Activated CD4-positive, alpha-beta memory T cell treated with anti-CD3 and anti-CD28 coated beads for 36 hours (primary cell): ENCODE measurements at regions not wholly inside any gene's neighbourhood (a gene's known extent, or its start where the extent isn't known, plus 50 kb on each side); places are given as distances from the start of the nearest gene placed in this dataset.

ENCODE experiments used
- CTCF ChIA-PET: fragments of 350-600 bp; sonication (Branson Sonifier 250); formaldehyde crosslinking; loops from one replicate; lab custom pipeline; 2021; ENCODE audit warnings: antibody characterized with exemption, inconsistent platforms; lab: Charles Lee
- POLR2A ChIA-PET: fragments of 350-600 bp; sonication (Branson Sonifier 250); formaldehyde crosslinking; loops from one replicate; lab custom pipeline; 2021; ENCODE audit warnings: antibody characterized with exemption; lab: Charles Lee
- DNase-seq: peaks from one replicate; pipeline ENCODE4 v3.0.0-alpha.2; 2020
- H3K27ac Mint-ChIP-seq: one replicate; pipeline ENCODE4 v1.8.0; 2021; ENCODE audit warnings: mixed read lengths
- H3K27me3 Mint-ChIP-seq: one replicate; pipeline ENCODE4 v1.8.0; 2021; ENCODE audit warnings: mixed read lengths
- H3K36me3 Mint-ChIP-seq: one replicate; pipeline ENCODE4 v1.8.0; 2021; ENCODE audit warnings: mixed read lengths
- H3K4me1 Mint-ChIP-seq: one replicate; pipeline ENCODE4 v1.8.0; 2021; ENCODE audit warnings: low read depth, mixed read lengths
- H3K4me3 Mint-ChIP-seq: one replicate; pipeline ENCODE4 v1.8.0; 2021; ENCODE audit warnings: mild to moderate bottlenecking, mixed read lengths
- H3K9me3 Mint-ChIP-seq: one replicate; pipeline ENCODE4 v1.8.0; 2021; ENCODE audit warnings: mixed read lengths
- intact Hi-C: fragments of 100-400 bp; cut with micrococcal nuclease; formaldehyde crosslinking; loops from one replicate; pipeline ENCODE4 v1.15.1; 2023

DNA sequence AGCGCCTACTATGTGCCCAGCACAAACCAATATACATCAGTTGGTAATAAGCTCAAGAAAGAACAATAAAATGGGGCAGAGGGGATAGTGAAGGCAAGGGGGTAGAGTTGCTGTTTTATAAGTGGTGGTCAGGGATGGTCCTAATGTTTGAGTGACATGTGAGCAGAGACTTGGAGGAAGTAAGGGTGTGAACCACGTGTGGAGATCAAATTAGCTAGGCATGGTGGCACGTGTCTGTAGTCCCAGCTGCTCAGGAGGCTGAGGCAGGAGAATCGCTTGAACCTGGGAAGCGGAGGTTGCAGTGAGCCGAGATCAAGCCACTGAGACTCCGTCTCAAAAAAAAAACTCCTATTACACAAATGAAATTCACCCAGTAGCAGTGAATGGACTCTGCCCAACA lies 56.5 kb downstream of the IRX6 start:
- intact Hi-C loops, result no loop called here
- DNase-seq, result no peak
- CTCF ChIA-PET, result no interaction called here

DNA sequence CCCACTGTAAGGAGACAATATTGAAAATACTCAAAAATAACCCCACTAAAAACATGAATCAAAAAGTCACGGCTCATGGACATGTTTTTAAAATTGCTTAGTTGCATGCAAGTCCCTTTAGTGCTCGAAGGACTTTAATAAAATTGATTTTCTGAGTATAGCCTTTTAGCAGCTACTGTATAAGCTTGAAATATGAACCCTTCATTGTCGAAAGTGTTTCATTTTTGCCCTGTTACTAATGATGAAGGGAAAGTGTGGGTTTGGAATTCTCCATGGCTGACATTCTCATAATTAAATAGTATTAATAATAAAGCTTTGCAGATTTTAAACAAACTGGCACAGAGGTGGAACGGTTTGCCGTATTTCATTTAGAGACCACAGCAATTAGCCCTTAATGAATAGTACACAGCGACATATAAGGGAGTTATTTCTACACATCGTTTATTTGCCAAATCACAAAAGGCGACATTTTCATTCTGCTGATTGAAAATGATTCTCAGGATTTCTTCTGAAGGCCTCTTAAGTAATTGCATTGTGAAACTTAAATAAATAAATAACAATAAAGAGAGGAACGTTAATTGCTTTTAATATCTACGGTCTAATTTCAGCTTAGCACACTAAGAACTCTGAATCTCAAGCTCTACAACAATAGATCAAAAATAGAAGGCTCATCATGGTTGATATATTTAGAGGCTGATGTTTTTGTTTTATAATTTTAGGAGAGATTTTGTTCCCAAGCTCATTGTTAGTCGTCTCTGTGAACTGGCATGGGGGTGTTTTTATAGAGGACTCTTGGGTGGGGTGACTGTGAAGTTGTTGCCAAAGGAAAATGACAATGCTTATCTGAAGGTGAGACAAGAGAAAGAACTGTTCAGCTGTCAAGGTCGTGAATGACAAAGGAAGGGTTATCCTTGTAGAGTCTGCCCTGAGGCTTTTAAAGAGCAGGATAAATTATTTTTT lies 60.6 kb downstream of the IRX6 start:
- Mint-ChIP-seq H3K4me1 (no peaks in the 10 kb centered on the region), H3K36me3 (no peaks in the 10 kb centered on the region), H3K27me3 (peaks cover 6% of the 10 kb centered on the region), H3K4me3 (no peak overlapping the region), H3K9me3 (no peaks in the 10 kb centered on the region), H3K27ac (no peak overlapping the region)
- intact Hi-C loops, result no loop called here
- DNase-seq, result no peak
- ChIA-PET POLR2A (no interaction called here), CTCF (no interaction called here)

More for the DNA sequence above, 56.5 kb downstream of the IRX6 start:
- H3K4me1 Mint-ChIP-seq, result no peaks in the 10 kb centered on the region
- POLR2A ChIA-PET, result no interaction called here
- peaks cover 6% of the 10 kb centered on the region for H3K27me3 Mint-ChIP-seq
- H3K27ac Mint-ChIP-seq, result no peak overlapping the region
- no peaks in the 10 kb centered on the region for H3K36me3 Mint-ChIP-seq
- no peak overlapping the region for H3K4me3 Mint-ChIP-seq
- no peaks in the 10 kb centered on the region for H3K9me3 Mint-ChIP-seq

DNA sequence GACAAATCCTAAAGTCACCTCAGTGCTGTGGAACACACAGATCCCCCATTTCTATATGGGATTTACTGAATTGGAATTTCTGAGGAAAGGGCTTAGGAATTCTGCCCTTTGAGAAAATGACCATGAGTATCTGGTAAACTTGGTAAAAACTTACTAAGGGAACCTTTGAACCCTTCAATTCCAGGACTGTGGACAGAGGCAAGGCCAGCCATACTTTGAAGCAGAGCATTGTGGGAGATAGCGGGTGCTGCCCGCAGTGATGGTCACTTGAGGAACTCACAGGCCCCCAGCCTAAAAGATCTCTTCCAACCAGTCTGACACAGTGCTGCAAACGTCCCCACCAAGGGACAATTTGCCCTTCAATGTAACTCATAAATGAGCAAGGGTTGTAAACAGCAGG lies 61.4 kb downstream of the IRX6 start:
- Mint-ChIP-seq H3K4me1 (no peaks in the 10 kb centered on the region), H3K9me3 (no peaks in the 10 kb centered on the region), H3K4me3 (no peak overlapping the region), H3K27me3 (peaks cover 5% of the 10 kb centered on the region), H3K36me3 (no peaks in the 10 kb centered on the region), H3K27ac (no peak overlapping the region)
- CTCF ChIA-PET, result no interaction called here
- intact Hi-C loops, result no loop called here
- POLR2A ChIA-PET, result no interaction called here
- no peak for DNase-seq

DNA sequence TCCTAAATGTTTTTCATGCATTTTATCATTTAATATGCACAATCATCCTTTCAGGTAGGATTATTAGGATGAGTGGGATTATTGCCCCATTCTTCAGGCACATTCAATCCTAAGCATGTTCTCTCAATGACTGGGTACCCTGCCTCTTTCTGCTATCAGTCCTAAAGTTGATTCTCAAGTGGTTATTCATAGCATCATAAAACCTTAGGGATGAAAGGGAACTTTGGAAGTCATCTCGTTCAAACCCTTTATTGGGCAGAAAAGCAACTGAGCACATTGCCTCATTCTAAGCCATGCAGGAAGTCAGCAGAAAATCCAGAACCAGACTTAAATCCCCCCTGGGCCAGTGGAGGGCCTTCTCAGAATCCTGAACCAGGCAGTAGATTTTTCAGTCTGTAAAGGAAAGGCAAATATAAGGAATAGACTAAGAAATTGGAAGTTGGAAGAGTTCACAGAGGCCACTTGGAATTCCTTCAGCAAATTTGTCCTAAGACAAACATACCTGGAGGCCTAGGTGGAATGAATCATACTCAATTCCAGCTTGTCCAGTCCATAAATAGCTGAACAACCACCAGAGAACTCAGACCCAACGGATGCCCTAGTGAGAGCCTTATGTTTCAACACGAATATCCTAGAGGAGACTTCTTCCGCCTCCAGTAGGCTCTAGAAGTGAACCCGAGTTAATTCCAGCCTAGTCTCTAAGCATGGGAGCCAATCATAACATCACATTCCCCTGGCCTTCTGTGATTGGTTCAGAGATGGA lies 62.7 kb downstream of the IRX6 start:
- no peak overlapping the region for H3K4me3 Mint-ChIP-seq
- H3K27ac Mint-ChIP-seq, result no peak overlapping the region
- H3K9me3 Mint-ChIP-seq, result no peaks in the 10 kb centered on the region
- no peak for DNase-seq
- ChIA-PET CTCF (no interaction called here), POLR2A (no interaction called here)
- H3K4me1 Mint-ChIP-seq, result no peaks in the 10 kb centered on the region
- intact Hi-C loops, result no loop called here
- peaks cover 5% of the 10 kb centered on the region for H3K27me3 Mint-ChIP-seq
- H3K36me3 Mint-ChIP-seq, result no peaks in the 10 kb centered on the region

DNA sequence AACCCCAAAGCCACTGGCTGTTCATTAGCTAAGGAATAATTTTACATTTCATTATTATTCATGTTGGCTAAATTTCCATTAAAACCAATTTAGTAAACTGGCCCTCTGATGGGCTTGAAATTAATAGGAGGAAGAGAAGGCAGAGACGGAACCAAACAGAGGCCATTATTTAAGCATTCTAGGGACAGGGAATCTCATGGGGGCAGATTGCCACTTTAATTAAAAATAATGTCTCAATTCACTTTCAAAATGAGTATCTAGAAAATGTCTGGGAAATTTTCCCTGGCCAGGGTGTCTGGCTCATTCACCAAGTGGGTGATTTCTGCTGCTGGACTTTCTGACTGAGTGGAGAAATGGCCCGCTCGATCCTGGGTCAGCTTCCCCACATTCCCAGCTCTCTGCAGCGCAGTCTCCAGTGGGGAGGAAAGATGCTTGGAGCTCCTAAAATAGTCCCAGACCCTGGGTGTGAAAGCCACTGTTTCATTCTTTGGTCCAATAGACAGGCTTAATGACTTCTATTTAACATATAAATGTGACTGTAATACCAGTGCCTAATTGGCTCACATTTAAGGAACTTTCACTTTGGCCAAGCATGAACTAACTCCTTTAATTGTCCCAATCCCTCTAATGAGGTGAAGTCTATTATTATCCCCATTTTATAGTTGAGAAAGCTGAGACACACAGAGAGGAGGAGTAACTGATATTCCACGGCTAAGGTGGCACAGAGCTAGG lies 64.3 kb downstream of the IRX6 start:
- Mint-ChIP-seq H3K36me3 (no peaks in the 10 kb centered on the region), H3K9me3 (no peaks in the 10 kb centered on the region), H3K27ac (no peak overlapping the region), H3K4me1 (no peaks in the 10 kb centered on the region), H3K4me3 (no peak overlapping the region), H3K27me3 (peaks cover 6% of the 10 kb centered on the region)
- no peak for DNase-seq
- intact Hi-C loops, result no loop called here
- ChIA-PET POLR2A (no interaction called here), CTCF (no interaction called here)

DNA sequence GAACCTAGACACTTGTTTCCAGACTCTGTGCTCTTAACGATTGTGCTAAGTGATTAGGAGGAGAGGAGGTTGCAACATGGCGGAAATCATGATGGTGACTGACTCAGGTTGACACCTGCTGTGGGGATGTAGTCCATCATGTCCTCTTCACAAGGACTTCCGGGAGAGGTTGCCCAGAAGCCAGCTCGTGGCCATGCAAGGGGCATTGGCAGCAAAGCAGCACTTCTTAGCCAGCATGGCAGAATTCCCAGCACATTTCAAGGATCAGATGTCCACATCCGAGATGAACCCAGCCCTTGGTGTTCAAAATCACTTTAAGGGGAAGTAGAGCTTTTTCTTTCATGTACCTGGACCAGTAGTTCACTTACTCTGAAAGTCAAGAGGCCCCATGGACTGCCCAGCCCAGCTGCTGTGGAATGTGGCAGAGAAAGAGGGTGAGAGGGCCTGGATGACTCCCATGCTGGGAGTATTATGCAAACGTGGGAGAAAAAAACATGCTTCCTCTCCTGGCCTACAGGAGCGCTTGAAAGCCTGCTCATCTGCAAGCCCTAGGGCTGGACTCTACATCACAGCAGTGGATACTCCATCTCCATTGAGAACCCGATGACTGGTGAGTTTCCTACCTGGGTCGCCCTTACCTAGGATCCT lies 65.5 kb downstream of the IRX6 start:
- H3K4me1 Mint-ChIP-seq, result no peaks in the 10 kb centered on the region
- CTCF ChIA-PET, result no interaction called here
- peaks cover 6% of the 10 kb centered on the region for H3K27me3 Mint-ChIP-seq
- no peak overlapping the region for H3K27ac Mint-ChIP-seq
- POLR2A ChIA-PET, result no interaction called here
- no peak overlapping the region for H3K4me3 Mint-ChIP-seq
- no peak for DNase-seq
- H3K9me3 Mint-ChIP-seq, result no peaks in the 10 kb centered on the region
- intact Hi-C loops, result no loop called here
- H3K36me3 Mint-ChIP-seq, result no peaks in the 10 kb centered on the region

DNA sequence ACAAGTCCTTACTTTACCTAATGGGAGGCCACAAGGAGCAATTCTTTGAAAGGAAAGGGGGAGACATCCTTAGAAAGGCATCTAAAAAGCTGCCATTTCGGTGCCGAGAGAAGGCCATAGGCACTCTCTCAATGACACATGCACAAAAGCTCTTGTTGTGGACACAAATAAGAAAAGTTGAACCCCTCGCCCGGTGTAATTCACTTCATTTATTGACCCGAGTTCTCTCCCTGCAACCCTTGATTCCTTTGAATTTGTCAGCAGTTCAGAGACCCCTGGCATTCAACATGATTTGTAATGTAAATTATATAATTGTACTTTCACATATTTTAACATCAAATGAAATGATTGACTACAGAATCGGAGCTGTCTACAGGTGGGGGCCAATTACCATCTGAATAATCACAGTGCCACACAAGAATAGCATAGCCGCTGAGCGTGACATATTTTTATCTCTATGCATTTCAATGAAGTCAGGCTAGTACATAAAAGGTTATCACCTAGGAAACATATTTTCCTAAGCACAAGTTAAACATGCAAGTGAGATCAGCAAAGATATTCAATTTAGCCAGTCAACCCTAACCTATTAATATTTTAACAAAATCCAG lies 66.7 kb downstream of the IRX6 start:
- Mint-ChIP-seq H3K27me3 (peaks cover 6% of the 10 kb centered on the region), H3K4me1 (no peaks in the 10 kb centered on the region), H3K4me3 (no peak overlapping the region), H3K9me3 (no peaks in the 10 kb centered on the region), H3K36me3 (no peaks in the 10 kb centered on the region), H3K27ac (no peak overlapping the region)
- no peak for DNase-seq
- ChIA-PET CTCF (no interaction called here), POLR2A (no interaction called here)
- intact Hi-C loops, result no loop called here

DNA sequence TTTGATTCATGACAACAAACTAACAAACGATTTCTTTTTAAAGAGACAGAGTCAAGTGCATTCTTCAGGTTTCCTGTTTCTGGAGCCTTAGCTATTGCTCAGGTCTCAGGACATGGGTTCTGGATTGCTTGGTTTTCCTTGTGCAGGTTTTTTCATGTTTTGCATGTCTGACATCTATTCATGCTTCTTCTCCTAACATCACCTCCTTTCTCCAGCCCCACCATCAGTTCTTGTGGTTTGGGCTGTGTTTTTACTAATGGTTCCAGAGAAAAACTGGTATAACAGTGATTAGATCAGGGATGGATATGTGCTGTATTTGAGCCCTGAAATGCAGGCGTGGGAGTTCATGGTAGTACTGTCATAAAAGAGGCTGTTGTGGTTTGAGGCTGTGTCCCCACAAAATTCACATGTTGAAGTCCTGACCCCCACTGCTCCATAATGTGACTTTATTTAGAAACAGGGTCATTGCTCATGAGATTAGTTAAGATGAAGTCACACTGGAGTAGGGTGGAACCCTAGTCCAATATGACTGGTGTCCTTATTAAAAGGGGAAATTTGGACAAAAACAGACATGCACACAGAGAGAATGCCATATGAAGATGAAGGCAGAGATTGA lies 67.9 kb downstream of the IRX6 start:
- Mint-ChIP-seq H3K9me3 (no peaks in the 10 kb centered on the region), H3K4me3 (no peak overlapping the region), H3K4me1 (no peaks in the 10 kb centered on the region), H3K36me3 (no peaks in the 10 kb centered on the region), H3K27ac (no peak overlapping the region), H3K27me3 (peaks cover 6% of the 10 kb centered on the region)
- ChIA-PET POLR2A (no interaction called here), CTCF (no interaction called here)
- intact Hi-C loops, result no loop called here
- DNase-seq, result no peak

DNA sequence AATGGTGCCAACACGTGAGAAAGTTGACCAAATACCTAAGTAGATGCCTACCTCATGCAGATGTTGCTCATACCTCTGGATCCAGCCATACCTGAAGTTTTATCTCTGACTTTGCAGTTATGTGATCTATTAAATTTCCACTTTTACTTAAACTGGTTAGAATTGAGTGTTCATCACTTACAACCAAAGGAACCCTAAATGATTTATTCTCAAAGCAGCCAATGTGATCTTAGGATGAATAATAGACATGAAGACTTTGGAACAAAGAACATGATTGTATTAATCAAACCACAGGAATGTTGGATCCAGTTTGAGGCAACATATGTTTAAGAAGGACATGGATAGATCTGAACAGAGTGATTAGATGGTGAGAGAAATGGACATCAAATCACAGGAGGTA lies 68.7 kb downstream of the IRX6 start:
- H3K27ac Mint-ChIP-seq, result no peak overlapping the region
- H3K4me3 Mint-ChIP-seq, result no peak overlapping the region
- H3K9me3 Mint-ChIP-seq, result no peaks in the 10 kb centered on the region
- intact Hi-C loops, result no loop called here
- no peak for DNase-seq
- ChIA-PET POLR2A (no interaction called here), CTCF (no interaction called here)
- H3K27me3 Mint-ChIP-seq, result peaks cover 6% of the 10 kb centered on the region
- H3K36me3 Mint-ChIP-seq, result no peaks in the 10 kb centered on the region
- no peaks in the 10 kb centered on the region for H3K4me1 Mint-ChIP-seq

DNA sequence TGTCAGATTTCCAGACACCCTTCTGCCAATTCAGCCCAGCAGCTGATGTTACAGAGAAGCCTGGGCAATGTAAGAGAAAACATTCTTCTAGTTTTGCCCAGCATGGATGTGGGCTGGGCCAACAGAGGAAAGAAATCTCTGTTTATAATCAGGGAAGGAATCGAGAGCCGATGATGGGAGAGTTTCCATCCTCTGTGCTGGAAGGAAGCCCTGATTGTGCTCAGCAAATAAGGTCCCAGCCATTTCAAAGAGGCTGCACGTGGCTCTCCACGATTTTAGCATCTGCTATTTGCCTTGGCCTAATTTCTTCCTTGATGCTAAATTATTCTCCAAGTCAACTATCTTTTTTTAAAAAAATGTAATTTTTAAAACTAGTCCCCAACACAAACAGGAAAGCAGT lies 70.0 kb downstream of the IRX6 start:
- DNase-seq, result no peak
- no peak overlapping the region for H3K4me3 Mint-ChIP-seq
- intact Hi-C loops, result no loop called here
- no peaks in the 10 kb centered on the region for H3K4me1 Mint-ChIP-seq
- no peak overlapping the region for H3K27ac Mint-ChIP-seq
- peaks cover 5% of the 10 kb centered on the region for H3K27me3 Mint-ChIP-seq
- CTCF ChIA-PET, result no interaction called here
- POLR2A ChIA-PET, result interaction anchor here (0.7 kb wide), 1 partner anchor 9 kb away, joined by 4 read pairs; no protein-coding TSS in a partner anchor
- H3K36me3 Mint-ChIP-seq, result no peaks in the 10 kb centered on the region
- H3K9me3 Mint-ChIP-seq, result no peaks in the 10 kb centered on the region

DNA sequence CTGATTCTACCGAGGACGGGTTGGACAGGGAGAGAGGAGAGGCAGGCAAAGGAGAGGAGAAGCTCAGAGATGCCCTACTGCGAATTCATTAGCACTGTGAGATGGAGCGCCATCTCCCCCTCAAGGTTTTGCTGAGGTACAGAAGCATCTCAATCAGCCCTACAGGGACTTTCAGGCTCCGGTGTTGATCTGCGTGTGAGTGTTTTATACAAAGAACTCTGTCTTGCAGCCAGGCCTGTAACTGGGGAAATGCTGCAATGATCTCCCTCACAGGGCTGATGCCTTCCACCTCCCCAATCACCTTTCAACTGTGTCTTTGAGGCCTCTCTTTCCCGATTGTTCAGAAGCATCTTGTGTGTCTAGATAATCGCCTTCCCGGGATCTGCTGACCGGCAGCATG lies 74.8 kb downstream of the IRX6 start:
- Mint-ChIP-seq H3K36me3 (no peaks in the 10 kb centered on the region), H3K4me3 (no peak overlapping the region), H3K9me3 (no peaks in the 10 kb centered on the region), H3K4me1 (no peaks in the 10 kb centered on the region), H3K27me3 (peaks cover 5% of the 10 kb centered on the region), H3K27ac (no peak overlapping the region)
- no peak for DNase-seq
- POLR2A ChIA-PET, result no interaction called here
- CTCF ChIA-PET, result no interaction called here
- intact Hi-C loops, result no loop called here
